Suprapubic skin (tissue), 3 donors: ENCODE measurements at regions not wholly inside any gene's neighbourhood (a gene's known extent, or its start where the extent isn't known, plus 50 kb on each side); places are given as distances from the start of the nearest gene placed in this dataset.

Experiments used
- EP300 ChIP-seq: sonication (generic); formaldehyde crosslinking; IDR thresholded peaks from one replicate; pipeline ENCODE4 v1.6.1; 2017; ENCODE audit warnings: antibody characterized with exemption
- POLR2A ChIP-seq, 2 donors: fragments of 450-650 bp; IDR thresholded peaks; one replicate each; pipeline ENCODE4 v1.6.1; 2017; ENCODE audit warnings: antibody characterized with exemption in 2 of 2, mild to moderate bottlenecking in 2 of 2, moderate library complexity in 2 of 2
- TF ChIP-seq, protein P1 (sequence below), 2 donors: fragments of 200-600 bp in 1 of 2; fragments of 450-650 bp in 1 of 2; sonication (generic) in 1 of 2; IDR thresholded peaks; one replicate each; pipeline ENCODE4 v1.5.1; 2016 to 2019; ENCODE audit warnings: antibody characterized with exemption in 2 of 2, mild to moderate bottlenecking in 1 of 2, moderate library complexity in 1 of 2

DNA sequence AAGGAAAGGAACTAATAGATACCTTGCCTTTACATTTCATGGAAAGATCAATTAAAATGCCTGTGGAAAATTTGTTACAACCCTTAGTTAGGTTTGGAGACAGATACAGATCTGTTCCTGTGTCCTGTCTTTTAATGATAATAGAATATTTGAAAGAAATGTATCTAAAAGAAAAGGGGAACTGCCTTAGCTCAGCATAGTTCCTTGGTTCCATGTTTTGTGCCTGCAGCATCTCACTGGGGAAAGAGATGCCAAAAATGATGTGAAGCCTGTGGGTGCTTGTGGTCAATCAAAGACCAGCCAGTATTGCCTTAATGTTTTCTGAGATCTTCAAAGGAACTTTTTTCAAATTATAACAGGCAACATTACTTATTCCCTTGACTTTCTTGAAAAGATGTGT is 147.6 kb downstream of the ADCYAP1 start:
- TF ChIP-seq, protein P1, sequence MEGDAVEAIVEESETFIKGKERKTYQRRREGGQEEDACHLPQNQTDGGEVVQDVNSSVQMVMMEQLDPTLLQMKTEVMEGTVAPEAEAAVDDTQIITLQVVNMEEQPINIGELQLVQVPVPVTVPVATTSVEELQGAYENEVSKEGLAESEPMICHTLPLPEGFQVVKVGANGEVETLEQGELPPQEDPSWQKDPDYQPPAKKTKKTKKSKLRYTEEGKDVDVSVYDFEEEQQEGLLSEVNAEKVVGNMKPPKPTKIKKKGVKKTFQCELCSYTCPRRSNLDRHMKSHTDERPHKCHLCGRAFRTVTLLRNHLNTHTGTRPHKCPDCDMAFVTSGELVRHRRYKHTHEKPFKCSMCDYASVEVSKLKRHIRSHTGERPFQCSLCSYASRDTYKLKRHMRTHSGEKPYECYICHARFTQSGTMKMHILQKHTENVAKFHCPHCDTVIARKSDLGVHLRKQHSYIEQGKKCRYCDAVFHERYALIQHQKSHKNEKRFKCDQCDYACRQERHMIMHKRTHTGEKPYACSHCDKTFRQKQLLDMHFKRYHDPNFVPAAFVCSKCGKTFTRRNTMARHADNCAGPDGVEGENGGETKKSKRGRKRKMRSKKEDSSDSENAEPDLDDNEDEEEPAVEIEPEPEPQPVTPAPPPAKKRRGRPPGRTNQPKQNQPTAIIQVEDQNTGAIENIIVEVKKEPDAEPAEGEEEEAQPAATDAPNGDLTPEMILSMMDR (IDR thresholded peaks at IDR 0.05) = no peak
- TF ChIP-seq EP300 (no peak), POLR2A (IDR thresholded peaks at IDR 0.05) (no peak)
